Activated T-cell treated with anti-CD3 and anti-CD28 coated beads for 1 hour (primary cell): ENCODE measurements at regions not wholly inside any gene's neighbourhood (a gene's known extent, or its start where the extent isn't known, plus 50 kb on each side); places are given as distances from the start of the nearest gene placed in this dataset.
"Not testable (repeated sequence)": the region's sequence is repeated elsewhere in the genome, so short reads cannot be mapped to it uniquely, and the experiment has no call there.

Experiments
- DNase-seq: peaks from one replicate; pipeline ENCODE4 v3.0.0-alpha.2; 2020; ENCODE audit warnings: low read depth

- no peak for DNase-seq
These were observed 61.5 kb downstream of the PRSS23 start for GRCh38 chr11:86861810-86862209.

DNA sequence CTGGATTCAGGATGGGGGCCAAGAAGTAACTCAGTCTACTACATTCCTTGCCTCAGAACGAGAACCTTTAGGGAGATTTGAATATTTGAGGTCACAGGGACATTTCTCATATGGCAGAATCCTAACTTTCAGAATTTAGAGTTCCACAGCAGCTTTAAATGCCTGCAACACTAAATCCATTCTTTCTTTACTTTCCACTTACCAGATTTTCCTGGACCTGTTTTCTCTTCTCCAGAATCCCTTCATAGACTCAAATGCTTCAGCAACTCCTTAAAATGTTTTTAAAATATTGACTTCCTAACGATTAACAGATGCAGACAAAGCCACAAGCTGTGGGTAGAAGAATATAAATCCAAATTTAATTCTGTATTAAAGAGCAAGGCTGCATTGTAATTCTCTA lies 63.1 kb downstream of the PRSS23 start:
- no peak for DNase-seq

DNA sequence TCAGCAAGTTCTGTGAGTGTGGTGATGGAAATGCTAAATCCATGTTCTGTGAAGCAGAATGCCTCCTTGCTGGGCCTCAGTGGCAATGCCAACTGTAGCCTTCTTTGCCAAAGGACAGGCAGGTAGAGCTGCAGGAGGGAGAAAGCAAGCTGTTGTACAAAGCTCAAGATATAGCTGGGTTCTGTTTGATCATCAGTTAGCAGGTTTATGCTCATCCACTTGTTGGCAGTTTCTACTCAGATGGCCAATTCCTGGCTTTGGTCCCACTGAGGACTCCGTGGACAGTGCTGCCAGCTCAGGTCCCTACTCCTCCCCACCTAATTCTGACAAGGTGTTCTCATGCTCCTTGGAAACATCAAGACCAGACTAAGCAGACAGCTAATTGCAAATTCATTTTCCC lies 65.1 kb downstream of the PRSS23 start:
- no peak for DNase-seq

DNA sequence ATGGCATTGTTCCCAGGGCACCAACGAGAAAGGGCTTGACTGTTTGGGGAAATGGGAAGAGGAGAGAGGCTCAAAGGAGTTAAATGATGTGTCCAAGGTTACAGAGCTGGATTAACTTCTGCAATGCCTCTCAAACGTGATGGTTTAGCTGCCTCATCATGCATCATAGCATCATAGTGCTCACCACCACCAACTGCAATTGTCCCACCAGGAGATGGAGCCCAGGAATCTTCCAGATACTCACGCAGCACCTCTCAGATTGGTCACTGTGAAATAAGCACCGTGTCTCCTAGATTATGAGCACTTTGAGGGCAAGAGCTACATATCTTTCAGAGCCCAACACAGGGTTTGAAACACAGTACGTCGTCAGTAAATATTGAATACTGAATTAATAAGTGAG lies 69.2 kb downstream of the PRSS23 start:
- no peak for DNase-seq

GRCh38 chr11:86869966-86870570 lies 69.7 kb downstream of the PRSS23 start:
- DNase-seq: peak; percentile 24

GRCh38 chr11:86873573-86874083 lies 73.3 kb downstream of the PRSS23 start:
- no peak for DNase-seq

GRCh38 chr11:86874304-86875056 lies 74.1 kb downstream of the PRSS23 start:
- DNase-seq: no peak

- DNase-seq: no peak
These were observed 76.4 kb downstream of the PRSS23 start for GRCh38 chr11:86876716-86877234.

- no peak for DNase-seq
These were observed 77.2 kb downstream of the PRSS23 start for GRCh38 chr11:86877503-86877902.

- DNase-seq: not testable (repeated sequence)
These were observed 76.0 kb downstream of the FZD4 start for GRCh38 chr11:86879241-86879640.

GRCh38 chr11:86885311-86885710 lies 69.9 kb downstream of the FZD4 start:
- no peak for DNase-seq

DNA sequence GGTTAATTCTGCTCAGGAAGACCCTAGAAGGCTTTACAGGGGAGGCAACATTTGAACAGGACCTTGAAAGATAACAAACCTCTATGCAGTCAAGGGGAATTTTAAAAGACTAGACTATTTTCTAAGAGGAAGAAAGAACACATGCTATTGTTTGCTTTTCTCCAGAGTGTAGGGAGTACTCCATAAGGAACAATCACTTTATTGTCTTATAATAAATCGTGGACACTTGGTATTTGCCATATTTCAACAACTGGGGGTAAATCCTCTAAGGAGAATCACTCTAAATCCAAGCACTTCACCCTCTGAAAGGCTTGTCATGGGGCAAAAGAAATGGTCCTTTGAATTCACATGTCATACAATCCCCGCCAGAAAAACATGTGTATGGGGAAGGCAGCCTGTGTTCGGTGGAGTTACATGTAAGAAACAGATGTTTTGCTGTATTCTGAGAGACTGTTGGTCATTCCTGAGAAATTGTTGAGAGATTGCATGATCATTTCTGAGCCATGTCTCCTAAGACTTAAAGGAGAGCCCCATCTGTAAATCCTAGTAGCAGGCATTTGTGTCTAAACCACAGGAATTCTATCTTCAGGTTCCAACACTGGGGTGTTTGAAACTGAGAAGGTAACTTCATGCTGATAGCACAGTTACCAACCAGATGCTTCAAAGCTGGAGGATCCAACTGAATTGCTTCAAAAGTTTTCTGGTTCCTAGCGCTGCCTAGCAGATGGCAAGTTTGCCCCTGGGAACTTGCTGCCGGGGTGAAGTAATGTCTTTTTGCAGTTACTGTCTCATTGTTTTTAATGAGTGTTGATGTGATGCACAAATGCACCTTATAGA lies 66.8 kb downstream of the FZD4 start:
- DNase-seq: no peak

DNA sequence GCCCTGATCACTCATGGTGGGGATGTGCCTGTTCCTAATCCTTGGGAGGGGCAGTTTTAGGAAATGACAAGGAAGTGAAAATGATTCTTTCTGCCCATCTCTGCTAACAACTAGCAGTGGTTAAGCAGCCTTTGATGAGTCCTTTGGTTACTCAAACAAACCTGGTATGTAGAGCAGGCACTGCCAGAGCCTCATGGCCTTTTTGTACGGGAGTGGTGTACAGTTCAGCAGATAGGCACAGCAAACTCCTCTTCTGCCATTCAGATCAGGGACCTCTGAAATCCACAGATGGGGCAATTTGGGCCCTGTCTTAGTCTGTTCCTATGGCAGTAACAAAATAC lies 66.2 kb downstream of the FZD4 start:
- no peak for DNase-seq

DNA sequence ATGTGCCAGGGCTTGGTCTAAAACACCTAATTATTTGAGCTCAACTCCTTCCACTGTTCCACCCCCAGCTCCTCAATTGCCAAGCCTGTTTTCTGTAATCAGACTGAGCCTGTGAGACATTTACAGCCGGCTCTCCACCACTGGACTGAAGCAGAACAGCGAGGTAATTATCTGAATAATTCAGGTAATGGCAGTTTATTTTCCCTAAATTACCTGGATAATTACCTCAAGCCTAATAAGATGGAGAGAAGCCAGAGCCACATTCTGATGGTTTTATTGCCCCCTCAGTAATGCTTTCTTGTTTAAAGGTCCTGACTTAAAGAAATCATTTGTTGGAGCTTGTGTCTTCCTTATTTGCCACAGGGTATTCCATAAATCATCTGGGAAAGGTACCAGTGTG lies 64.2 kb downstream of the FZD4 start:
- no peak for DNase-seq

GRCh38 chr11:86893235-86893634 lies 62.0 kb downstream of the FZD4 start:
- DNase-seq: no peak
